GM19043 (cell line): ENCODE measurements at regions not wholly inside any gene's neighbourhood (a gene's known extent, or its start where the extent isn't known, plus 50 kb on each side); places are given as distances from the start of the nearest gene placed in this dataset.
"Not testable (repeated sequence)": the region's sequence is repeated elsewhere in the genome, so short reads cannot be mapped to it uniquely, and the experiment has no call there.

Source experiments
- ATAC-seq: cut with Tn5 transposase; IDR thresholded peaks from one replicate; pipeline ENCODE4 v1.9.1; 2021; ENCODE audit warnings: low read depth; ENCODE audit not compliant: unreplicated experiment

- ATAC-seq, result not testable (repeated sequence)
These were observed 336.4 kb upstream of the TNRC6C start for GRCh38 chr17:77622084-77622483.

GRCh38 chr17:77622647-77623046 is 335.9 kb upstream of the TNRC6C start:
- no peak for ATAC-seq

- ATAC-seq, result not testable (repeated sequence)
These were observed 335.2 kb upstream of the TNRC6C start for GRCh38 chr17:77623321-77623720.

- ATAC-seq, result no peak
These were observed 330.5 kb upstream of the TNRC6C start for GRCh38 chr17:77628035-77628434.

DNA sequence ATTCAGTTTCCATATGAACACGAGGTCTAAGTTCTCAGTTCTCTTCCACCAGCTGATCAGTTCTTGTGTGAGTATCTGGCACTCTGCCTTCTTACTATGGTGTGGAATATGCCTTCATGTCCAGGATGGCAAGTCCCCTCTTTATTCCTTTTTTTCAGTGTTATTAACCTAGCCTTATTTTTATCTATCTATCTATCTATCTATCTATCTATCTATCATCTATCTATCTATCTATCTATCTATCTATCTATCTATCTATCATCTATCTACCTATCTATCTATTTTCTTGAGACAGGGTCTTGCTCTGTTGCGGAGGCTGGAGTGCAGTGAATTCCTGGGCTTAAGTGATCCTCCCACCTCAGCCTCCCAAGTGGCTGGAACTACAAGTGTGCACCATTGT is 329.2 kb upstream of the TNRC6C start:
- not testable (repeated sequence) for ATAC-seq

- no peak for ATAC-seq
These were observed 327.2 kb upstream of the TNRC6C start for GRCh38 chr17:77631307-77631706.

DNA sequence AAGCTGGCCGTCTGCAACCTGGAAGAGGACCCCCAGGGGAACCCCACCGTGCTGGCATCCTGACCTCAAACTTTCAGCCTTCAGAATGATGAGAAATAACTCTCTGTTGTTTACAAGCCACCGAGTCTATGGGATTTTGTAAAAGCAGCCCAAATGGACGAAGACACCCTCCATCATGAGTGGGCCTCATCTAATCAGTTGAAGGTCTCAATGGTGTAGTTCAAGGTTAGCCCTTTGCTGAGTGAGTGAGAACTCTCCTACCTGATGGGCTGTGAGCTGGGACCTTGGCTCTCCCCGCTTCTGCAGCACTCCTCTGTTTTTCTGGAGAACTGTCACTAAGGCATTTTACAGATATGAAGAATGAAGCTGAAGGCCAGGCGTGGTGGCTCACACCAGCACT is 325.9 kb upstream of the TNRC6C start:
- no peak for ATAC-seq

GRCh38 chr17:77634710-77635109 is 323.8 kb upstream of the TNRC6C start:
- no peak for ATAC-seq

GRCh38 chr17:77635176-77635575 is 323.3 kb upstream of the TNRC6C start:
- no peak for ATAC-seq

DNA sequence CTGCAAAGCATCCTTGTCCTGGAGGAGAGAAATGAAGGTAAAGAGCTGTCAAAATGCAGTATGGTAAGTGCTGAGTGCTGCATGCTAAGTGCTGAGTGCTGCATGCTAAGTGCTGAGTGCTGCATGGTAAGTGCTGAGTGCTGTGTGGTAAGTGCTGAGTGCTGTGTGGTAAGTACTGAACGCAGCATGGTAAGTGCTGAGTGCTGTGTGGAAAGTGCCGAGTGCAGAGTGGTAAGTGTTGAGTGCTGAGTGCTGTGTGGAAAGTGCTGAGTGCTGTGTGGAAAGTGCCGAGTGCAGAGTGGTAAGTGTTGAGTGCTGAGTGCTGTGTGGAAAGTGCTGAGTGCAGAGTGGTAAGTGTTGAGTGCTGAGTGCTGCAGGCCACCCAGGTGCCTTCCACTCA is 322.7 kb upstream of the TNRC6C start:
- ATAC-seq, result not testable (repeated sequence)

GRCh38 chr17:77636835-77637817 is 321.4 kb upstream of the TNRC6C start:
- ATAC-seq, result no peak

DNA sequence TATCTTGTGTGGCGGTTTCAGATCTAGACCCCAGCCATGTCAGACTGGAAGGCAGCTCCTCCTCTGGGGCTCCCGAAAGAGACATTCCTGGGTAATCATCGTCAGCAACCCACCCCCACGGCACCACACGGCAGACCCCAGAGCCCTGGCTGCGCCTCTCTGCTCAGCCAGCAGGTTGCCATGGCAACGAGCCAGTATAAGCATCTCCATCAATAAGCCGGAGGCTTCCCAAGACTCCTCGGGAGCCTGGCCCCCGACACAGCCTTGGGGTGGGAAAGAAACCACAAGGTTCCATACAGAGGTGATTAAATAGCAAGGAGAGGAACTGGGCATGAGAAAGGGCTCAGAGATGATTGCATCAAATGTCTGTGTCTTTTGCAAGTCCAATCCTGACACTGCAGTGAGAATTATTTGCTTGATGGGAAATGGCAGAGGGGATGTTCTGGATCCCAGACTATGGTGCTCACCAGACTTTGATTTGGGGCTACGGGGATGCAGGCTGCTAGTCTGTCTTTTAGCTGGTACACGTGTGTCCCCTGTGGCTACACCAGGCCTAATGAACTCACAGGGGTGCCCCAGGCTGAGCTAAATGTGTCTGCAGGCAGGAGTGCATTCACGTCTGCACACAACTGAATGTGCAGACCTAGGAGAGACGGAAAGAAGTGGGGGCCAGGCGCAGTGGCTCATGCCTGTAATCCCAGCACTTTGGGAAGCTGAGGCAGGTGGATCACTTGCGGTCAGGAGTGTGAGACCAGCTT is 320.5 kb upstream of the TNRC6C start:
- no peak for ATAC-seq

- no peak for ATAC-seq
These were observed 318.3 kb upstream of the TNRC6C start for GRCh38 chr17:77640252-77640651.

DNA sequence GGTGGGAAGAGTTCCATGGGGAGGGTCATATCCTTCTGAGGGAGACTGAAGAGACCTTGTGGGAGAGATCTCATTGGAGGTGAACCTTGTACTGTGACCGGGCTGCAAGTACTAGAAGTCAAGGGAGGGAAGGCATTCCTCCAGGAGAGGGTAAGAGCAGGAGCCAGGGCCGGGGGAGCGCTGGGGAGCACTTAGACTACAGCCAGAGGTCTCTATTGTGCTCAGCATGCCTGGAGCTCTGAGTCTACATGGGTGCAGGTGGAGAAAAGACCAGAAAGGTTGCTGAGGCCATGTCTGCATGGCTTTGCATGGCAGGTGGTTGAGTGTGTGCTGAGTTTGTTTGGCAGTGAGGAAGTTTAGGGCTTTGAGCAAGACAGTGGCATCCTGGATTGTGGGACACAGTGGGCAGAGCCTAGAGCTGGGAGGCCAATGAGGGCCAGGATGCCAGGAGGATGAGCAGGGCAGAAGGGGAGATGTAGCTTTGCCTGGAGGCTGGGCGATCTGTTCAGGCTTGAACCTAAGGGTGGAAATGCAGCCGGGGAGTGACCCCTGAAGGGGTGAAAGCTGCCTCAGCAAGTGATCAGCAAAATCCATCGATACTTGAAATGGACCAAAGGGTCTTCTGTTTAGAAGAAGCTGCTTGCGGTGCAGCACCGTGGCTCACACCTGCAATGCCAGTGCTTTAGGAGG is 317.4 kb upstream of the TNRC6C start:
- no peak for ATAC-seq

DNA sequence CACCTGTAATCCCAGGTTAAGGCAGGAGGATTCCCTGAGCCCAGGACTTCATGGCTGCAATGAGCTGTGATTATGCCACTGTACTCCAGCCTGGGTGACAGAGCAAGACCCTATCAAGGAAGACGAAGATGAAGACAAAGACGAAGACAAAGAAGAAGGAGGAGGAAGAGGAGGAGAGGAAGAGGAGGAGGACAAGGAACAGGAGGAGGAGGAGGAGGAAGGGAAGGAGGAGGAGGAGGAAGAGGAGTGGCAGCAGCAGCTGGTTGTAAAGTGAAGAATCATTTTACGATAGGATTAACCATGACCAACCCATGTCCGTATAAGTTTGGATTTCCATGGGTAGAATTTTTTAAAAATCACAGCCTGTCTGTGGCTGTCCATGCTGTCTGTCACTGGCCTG is 316.8 kb upstream of the TNRC6C start:
- no peak for ATAC-seq

- no peak for ATAC-seq
These were observed 314.1 kb upstream of the TNRC6C start for GRCh38 chr17:77644181-77645071.

DNA sequence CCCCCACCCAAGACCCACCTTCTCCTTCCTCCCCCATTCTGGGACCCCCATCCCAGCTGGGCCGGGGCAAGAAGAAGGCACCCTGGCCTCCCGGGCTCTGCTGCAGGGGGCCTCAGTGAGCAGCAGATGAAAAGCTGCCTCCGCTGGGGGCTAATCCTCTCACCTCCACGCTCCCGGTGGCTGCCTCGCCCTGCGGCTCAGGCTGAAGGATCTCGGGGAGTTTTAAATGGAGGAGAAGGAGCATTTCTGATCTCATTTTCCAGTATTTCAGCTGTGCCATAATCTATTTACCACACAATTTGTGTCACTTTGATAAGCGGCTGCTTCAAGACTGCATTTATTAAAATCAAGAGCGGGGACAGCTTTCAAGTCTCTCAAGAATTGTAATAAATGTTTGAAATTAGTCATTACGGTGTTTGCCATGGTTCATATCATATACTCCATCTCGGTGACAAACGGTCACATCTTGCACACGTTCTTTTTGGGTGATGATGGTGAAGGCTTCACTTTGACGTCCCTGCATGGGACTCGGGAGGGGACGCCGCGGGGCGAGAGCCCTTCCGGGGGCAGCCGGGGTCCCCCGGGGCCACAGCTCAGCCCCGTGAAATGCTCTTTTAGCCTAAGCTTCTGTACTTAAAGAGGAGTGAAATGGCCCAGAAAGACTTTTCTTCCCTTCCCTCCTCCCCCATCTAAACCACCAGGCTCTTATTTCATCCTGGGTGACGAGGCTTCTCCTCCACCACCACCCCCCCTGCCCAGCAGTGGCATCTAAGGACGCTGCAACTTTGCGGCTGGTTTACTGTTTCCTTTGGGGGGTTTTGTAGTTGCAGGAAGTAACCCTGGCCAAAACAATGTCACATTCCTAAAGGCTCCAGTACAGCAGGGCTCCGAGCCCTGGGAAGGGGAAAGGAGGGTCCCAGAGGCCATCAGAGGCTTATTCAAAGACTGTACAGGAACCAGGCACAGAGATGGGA is 313.1 kb upstream of the TNRC6C start:
- ATAC-seq, result no peak

- ATAC-seq, result no peak
These were observed 312.5 kb upstream of the TNRC6C start for GRCh38 chr17:77646046-77646430.

DNA sequence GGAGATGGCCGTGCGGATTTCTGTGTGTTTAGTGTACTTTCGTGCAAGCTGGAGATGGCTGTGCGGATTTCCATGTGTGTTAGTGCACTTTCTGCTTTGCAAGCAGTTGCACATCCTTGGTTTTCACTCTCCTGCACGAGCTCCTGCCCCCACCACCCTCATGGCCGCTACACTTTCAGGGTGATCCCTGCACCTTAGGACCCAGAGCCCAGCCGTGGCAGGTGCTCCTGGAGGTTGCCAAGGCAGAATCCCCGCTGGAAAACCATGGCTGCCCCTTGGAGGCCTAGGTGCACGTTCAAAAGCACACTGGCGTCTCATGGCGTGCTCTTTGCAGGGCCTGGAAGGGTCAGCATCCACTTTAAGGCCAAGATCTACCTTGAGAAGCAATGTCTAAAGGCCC is 311.0 kb upstream of the TNRC6C start:
- ATAC-seq, result no peak
